ENCODE measurements at regions not wholly inside any gene's neighbourhood (a gene's known extent, or its start where the extent isn't known, plus 50 kb on each side); places are given as distances from the start of the nearest gene placed in this dataset.

GRCh38 chrX:13142891-13143290, 98.5 kb upstream of the FAM9C start:
- TF ChIP-seq POLR2A (IDR thresholded peaks at IDR 0.05): no peak
- no peak for TF ChIP-seq CTCF (IDR thresholded peaks at IDR 0.05)
